NB4 (cell line): ENCODE measurements at regions not wholly inside any gene's neighbourhood (a gene's known extent, or its start where the extent isn't known, plus 50 kb on each side); places are given as distances from the start of the nearest gene placed in this dataset.

Experiments
- MYC ChIP-seq: IDR thresholded peaks from 2 replicates; pipeline ENCODE4 v1.6.1; 2011; ENCODE audit warnings: low read depth, low read length
- POLR2A ChIP-seq: IDR thresholded peaks from 2 replicates; pipeline ENCODE4 v1.6.1; 2011; ENCODE audit warnings: mild to moderate bottlenecking; ENCODE audit not compliant: insufficient read length; ENCODE audit errors: extremely low read depth
- TF ChIP-seq, protein P1 (sequence below): IDR thresholded peaks from one replicate; pipeline ENCODE4 v1.5.1; 2012; ENCODE audit warnings: low read depth, low read length

- no peak for TF ChIP-seq POLR2A
- TF ChIP-seq, protein P1, sequence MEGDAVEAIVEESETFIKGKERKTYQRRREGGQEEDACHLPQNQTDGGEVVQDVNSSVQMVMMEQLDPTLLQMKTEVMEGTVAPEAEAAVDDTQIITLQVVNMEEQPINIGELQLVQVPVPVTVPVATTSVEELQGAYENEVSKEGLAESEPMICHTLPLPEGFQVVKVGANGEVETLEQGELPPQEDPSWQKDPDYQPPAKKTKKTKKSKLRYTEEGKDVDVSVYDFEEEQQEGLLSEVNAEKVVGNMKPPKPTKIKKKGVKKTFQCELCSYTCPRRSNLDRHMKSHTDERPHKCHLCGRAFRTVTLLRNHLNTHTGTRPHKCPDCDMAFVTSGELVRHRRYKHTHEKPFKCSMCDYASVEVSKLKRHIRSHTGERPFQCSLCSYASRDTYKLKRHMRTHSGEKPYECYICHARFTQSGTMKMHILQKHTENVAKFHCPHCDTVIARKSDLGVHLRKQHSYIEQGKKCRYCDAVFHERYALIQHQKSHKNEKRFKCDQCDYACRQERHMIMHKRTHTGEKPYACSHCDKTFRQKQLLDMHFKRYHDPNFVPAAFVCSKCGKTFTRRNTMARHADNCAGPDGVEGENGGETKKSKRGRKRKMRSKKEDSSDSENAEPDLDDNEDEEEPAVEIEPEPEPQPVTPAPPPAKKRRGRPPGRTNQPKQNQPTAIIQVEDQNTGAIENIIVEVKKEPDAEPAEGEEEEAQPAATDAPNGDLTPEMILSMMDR, result no peak
- no peak for TF ChIP-seq MYC
These were observed 308.8 kb upstream of the ADAMTS16 start for GRCh38 chr5:4831325-4831724.
